ENCODE measurements at regions not wholly inside any gene's neighbourhood (a gene's known extent, or its start where the extent isn't known, plus 50 kb on each side); places are given as distances from the start of the nearest gene placed in this dataset.
"Not testable (repeated sequence)": the region's sequence is repeated elsewhere in the genome, so short reads cannot be mapped to it uniquely, and the experiment has no call there.

DNA sequence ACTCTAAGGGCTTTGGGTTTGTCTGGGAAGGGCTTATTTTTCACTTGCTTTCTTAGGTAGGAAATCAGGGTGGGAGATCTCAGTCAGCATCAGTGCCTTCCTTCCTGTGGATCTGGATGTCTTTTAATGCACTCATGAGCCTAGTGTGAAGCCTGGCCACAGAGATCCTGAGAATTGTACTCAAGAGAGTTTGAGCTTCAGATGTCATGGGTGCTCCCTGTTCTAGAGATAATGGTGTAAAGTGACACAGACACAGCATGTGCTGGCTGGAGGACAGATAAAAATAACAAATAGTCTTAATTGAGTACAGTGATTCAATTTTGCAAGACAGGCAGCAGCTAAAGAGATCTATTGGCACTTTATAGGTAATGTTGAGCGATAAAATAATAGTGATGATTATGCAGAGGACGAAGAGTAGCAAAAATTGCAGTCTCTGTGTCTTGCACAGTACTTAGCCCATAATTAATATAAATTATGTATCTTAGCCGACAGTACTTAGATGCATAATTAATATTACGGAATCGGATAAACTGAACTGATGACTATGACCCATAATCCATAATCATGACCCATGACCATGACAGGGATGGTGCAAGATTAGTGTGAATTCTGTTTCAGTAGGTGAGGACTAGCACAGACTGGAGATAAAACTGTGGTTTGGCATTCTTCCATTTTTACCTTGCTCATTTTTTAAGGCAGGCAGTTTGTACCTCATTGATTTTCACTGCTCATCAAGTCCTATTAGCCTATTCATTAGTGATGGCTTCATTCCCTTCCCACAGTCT, 408.7 kb upstream of the PIK3R1 start:
- DNase-seq (ENCODE audit: low spot score) = no peak
- TF ChIP-seq, protein P1, sequence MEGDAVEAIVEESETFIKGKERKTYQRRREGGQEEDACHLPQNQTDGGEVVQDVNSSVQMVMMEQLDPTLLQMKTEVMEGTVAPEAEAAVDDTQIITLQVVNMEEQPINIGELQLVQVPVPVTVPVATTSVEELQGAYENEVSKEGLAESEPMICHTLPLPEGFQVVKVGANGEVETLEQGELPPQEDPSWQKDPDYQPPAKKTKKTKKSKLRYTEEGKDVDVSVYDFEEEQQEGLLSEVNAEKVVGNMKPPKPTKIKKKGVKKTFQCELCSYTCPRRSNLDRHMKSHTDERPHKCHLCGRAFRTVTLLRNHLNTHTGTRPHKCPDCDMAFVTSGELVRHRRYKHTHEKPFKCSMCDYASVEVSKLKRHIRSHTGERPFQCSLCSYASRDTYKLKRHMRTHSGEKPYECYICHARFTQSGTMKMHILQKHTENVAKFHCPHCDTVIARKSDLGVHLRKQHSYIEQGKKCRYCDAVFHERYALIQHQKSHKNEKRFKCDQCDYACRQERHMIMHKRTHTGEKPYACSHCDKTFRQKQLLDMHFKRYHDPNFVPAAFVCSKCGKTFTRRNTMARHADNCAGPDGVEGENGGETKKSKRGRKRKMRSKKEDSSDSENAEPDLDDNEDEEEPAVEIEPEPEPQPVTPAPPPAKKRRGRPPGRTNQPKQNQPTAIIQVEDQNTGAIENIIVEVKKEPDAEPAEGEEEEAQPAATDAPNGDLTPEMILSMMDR (IDR thresholded peaks at IDR 0.05; ENCODE audit: extremely low read depth, missing control alignments) = no peak

DNA sequence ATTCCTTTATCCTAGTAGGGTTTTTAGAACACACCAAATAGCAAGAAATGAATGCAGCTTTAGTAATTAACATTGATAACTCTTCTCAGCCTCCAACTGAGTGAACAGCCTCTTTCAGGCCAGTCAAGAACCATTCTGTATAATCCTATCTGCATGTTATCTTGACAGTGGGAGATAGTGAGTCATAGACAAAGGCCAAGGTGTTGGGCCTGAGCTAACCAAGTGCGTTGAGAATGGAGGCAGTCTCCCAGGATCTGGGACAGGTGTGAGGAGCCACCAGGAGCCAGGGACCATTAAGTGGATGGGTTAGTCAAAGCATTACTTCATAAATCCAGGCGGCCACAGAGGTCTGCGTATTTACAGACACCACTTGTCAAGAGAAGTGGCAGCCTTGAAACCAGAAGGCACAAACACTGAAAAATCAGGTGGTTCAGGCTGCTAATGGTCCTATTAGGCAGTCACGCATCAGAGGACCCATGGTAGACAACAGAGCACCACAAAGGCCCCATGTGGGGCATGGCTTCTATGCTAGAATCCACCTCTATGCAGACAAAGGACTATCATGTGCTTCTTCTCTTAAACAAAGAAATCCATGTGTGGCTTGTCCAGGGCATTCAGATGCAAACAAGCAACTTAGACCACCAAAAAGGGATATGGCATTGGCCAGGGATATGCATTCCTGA, 409.7 kb upstream of the PIK3R1 start:
- TF ChIP-seq, protein P1 (IDR thresholded peaks at IDR 0.05; ENCODE audit: extremely low read depth, missing control alignments) = no peak
- DNase-seq (ENCODE audit: low spot score) = no peak

DNA sequence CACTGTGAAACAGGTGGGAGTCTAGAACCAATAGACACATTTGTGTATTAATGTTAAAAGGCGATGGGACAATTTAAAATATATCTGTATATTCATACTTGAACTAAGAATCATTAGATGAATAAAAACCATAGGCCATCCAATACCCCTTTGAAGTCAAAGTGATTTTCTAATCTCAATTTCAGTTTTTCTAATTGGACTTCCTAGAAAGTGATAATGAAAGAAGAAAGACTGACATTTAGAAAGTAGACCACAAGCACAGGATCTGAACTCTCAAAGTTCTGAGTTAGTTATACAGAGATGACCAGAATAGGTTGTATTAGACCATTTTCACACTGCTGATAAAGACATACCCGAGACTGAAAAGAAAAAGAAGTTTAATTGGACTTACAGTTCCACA, 412.8 kb upstream of the PIK3R1 start:
- peak; percentile 32 for DNase-seq (ENCODE audit: low spot score)
- TF ChIP-seq, protein P1 (IDR thresholded peaks at IDR 0.05; ENCODE audit: extremely low read depth, missing control alignments) = no peak

DNA sequence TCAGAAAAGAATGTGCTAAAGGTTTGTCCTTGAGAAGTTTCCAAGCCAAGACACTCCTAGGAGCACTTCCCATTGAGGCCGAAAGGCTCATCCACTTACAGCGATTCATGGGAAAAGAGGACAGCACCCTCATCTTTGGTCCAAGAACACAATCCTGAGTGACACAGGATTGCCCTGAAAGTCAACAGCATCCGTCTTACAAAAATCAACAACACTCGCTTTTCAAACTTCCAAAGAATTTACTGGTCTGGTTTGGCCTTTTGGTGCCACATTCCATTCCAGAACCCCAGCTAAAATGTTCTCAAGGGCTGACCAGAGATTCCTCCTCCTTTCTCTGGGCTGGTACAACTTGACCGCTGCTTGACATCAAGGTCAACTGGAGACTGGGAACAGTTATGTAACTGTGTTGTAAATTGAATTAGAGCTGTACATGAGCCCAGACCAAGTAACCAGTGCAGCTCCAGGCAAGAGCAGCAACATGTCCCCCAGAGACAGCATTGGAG, 415.8 kb upstream of the PIK3R1 start:
- no peak for DNase-seq (ENCODE audit: low spot score)
- TF ChIP-seq, protein P1 (IDR thresholded peaks at IDR 0.05; ENCODE audit: extremely low read depth, missing control alignments) = no peak

DNA sequence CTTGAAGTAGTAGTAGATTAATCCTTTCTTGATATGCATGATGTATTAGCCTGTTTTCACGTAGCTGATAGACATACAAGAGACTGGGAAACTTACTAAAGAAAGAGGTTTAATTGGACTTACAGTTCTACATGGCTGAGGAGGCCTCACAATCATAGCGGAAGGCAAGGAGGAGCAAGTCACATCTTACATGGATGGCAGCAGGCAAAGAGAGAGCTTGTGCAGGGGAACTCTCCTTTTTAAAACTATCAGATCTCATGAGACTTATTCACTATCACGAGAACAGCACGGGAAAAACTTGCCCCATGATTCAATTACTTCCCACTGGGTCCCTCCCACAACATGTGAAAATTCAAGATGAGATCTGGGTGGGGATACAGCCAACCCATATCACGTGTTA, 417.1 kb upstream of the PIK3R1 start:
- not testable (repeated sequence) for DNase-seq (ENCODE audit: low spot score)

DNA sequence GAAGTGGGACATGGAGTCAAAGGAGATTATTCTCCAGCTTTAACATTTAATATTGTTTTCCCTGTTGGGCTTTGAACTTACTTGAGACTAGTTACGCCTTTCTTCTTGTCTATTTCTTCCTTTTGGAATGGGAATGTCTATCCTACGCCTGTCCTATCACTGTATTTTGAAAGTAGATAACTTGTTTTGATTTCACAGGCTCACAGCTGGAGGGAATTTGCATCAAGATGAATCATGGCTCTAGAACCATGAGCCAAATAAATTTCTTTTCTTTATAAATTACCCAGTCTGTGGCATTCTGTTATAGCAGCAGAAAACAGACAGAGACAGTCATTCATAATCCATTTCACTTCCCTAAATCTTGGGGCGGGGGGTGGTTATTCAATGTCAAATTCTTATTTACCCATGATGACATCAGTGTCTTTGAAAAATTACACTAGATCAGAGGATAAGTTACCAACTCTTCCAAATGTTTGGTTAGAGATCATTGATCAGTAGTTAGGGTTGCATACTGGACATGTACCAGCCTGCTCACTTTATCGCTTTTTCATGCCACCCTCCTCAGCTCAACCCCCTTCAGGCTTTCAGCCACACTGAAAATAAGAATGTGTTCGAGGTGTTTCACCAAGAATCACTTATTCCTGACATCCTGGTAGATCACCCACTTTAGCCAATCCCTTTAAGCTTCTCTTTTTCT, 419.6 kb upstream of the PIK3R1 start:
- DNase-seq (ENCODE audit: low spot score) = no peak
- TF ChIP-seq, protein P1 (IDR thresholded peaks at IDR 0.05; ENCODE audit: extremely low read depth, missing control alignments) = no peak

DNA sequence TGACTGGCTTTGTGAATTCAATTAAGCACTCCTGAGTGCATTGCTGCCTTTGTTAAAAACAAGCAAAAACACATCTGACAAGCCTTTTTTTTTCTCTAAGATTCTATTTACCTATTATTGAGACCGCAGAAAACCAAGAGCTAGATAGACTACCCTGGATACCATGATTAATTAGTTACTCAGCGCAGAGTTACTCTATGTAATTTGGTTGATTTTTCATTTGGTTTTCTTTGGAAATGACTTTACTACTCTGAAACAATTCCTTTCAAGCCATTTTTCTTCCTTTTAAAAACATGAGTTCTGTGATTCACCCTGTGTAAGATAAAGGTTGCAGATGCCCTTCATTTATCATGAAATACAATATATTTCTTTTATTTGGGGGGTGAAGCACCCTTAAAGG, 421.6 kb upstream of the PIK3R1 start:
- TF ChIP-seq, protein P1 (IDR thresholded peaks at IDR 0.05; ENCODE audit: extremely low read depth, missing control alignments) = no peak

More for the DNA sequence above, 421.6 kb upstream of the PIK3R1 start:
- no peak for DNase-seq (ENCODE audit: low spot score)

All from GM20000 (cell line).